ENCODE measurements at regions not wholly inside any gene's neighbourhood (a gene's known extent, or its start where the extent isn't known, plus 50 kb on each side); places are given as distances from the start of the nearest gene placed in this dataset.

DNA sequence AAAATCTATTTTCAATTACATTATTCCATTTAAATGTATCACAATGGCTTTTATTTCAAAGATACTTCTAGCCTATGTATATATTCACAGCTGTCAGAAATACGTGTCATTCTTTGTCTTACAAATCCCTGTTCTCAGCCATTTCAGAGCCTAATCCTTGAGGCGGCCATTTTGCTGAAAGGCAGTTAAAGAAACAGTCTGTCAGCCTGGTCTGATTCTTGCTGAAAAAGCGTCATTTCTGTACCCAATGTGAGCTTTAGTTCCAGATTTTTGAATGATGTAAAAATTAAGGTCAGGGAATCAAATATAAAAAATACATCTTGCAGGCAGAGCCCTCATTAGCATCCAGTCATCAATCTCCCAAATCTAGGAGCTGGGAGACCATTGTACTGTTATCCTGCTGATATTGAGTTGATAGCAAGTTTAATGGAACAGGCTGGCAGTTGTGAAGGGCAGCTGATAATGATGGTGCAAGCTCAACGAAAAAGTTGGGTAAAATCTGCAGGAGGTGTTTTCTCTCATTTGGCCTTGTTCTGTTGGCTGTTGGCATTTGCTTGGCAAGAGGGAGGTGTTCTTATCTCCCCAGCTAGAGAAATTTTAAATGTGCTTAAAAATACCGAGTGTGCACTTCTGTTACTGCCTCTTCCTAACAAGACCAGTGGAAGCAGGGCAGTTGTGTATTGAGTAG is 314.8 kb downstream of the SOX4 start:
- Histone ChIP-seq H2BK5ac (ENCODE audit: insufficient read length, low read length) (peak overlapping the region; percentile 8), H2BK15ac (ENCODE audit: low read depth, low read length) (no peak overlapping the region), H3T11ph (ENCODE audit: low read length) (no peak overlapping the region), H3K27ac (ENCODE audit: insufficient read length, low read depth, low read length) (no peak overlapping the region), H3K18ac (ENCODE audit: insufficient read length, low read depth, low read length) (no peak overlapping the region), H3K9me3 (ENCODE audit: control insufficient read depth, low read depth, low read length) (no peaks in the 10 kb centered on the region), H3K27me3 (ENCODE audit: insufficient read depth, low read length) (no peaks in the 10 kb centered on the region), H3K23ac (ENCODE audit: insufficient read length, low read depth, low read length) (no peak overlapping the region), H3K14ac (ENCODE audit: insufficient read depth, low read length) (no peak overlapping the region; the same call in 1 of the 2 replicates), H2BK12ac (ENCODE audit: insufficient read length, low read depth, low read length) (peak overlapping the region; percentile 90), H3K4me2 (ENCODE audit: insufficient read depth, insufficient read length, low read length) (peak overlapping the region; percentile 21), H3K79me2 (ENCODE audit: insufficient read depth, low read length) (no peaks in the 10 kb centered on the region; the same call in 1 of the 2 replicates), H2BK20ac (ENCODE audit: low read depth, low read length, poor library complexity, severe bottlenecking) (no peak overlapping the region), H2AFZ (ENCODE audit: low read length) (no peak overlapping the region), H3K23me2 (ENCODE audit: insufficient read length, low read depth, low read length, poor library complexity, severe bottlenecking) (no peaks in the 10 kb centered on the region), H4K91ac (ENCODE audit: insufficient read length, low read depth, low read length) (peak overlapping the region; percentile 67), H2BK120ac (ENCODE audit: low read depth, low read length, poor library complexity, severe bottlenecking) (no peak overlapping the region), H4K8ac (replicated peaks; ENCODE audit: insufficient read length, low read depth, low read length) (peak overlapping the region; percentile 13), H4K20me1 (ENCODE audit: control insufficient read depth, insufficient read depth, insufficient read length) (no peaks in the 10 kb centered on the region), H2AK5ac (ENCODE audit: insufficient read length, low read length) (peak overlapping the region; percentile 98), H3K79me1 (ENCODE audit: insufficient read depth, low read depth, low read length, poor library complexity, severe bottlenecking) (peaks cover 2% of the 10 kb centered on the region), H3K56ac (ENCODE audit: insufficient read length, low read depth, low read length) (no peak overlapping the region), H4K5ac (ENCODE audit: insufficient read length, low read depth, low read length) (no peak overlapping the region), H3K9ac (ENCODE audit: extremely low read depth, insufficient read length, low read length) (no peak overlapping the region), H3K4ac (ENCODE audit: low read depth, low read length) (no peak overlapping the region), H3K4me1 (ENCODE audit: insufficient read depth, low read length) (peaks cover 3% of the 10 kb centered on the region; the same call in 1 of the 2 replicates)
- H3K9me3 Mint-ChIP-seq = no peaks in the 10 kb centered on the region
- peaks cover 19 to 26% (median 25%) of the 10 kb centered on the region in 3 experiments for H3K36me3 Mint-ChIP-seq (ENCODE audit: insufficient read depth in 1 of 3, low read depth in 3 of 3)
- H3K27me3 Mint-ChIP-seq (ENCODE audit: low read depth) = no peaks in the 10 kb centered on the region
- TF ChIP-seq, protein P1, sequence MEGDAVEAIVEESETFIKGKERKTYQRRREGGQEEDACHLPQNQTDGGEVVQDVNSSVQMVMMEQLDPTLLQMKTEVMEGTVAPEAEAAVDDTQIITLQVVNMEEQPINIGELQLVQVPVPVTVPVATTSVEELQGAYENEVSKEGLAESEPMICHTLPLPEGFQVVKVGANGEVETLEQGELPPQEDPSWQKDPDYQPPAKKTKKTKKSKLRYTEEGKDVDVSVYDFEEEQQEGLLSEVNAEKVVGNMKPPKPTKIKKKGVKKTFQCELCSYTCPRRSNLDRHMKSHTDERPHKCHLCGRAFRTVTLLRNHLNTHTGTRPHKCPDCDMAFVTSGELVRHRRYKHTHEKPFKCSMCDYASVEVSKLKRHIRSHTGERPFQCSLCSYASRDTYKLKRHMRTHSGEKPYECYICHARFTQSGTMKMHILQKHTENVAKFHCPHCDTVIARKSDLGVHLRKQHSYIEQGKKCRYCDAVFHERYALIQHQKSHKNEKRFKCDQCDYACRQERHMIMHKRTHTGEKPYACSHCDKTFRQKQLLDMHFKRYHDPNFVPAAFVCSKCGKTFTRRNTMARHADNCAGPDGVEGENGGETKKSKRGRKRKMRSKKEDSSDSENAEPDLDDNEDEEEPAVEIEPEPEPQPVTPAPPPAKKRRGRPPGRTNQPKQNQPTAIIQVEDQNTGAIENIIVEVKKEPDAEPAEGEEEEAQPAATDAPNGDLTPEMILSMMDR (conservative IDR thresholded peaks at IDR 0.05) = no peak
- no peak for DNase-seq
- no peak overlapping the region for H3K4me3 Mint-ChIP-seq
- no CpG with 5 or more reads among the region's 5 CpGs for WGBS (ENCODE audit: extremely low coverage, insufficient read length, low lambda C conversion rate)
- peaks cover 39 to 50% of the 10 kb centered on the region in 2 experiments for H3K4me1 Mint-ChIP-seq
- peak overlapping the region; percentile 92 to 93 (median 92) for H3K27ac Mint-ChIP-seq
